ENCODE measurements at regions not wholly inside any gene's neighbourhood (a gene's known extent, or its start where the extent isn't known, plus 50 kb on each side); places are given as distances from the start of the nearest gene placed in this dataset.

- no peak overlapping the region for H3K4me2 ChIP-seq (ENCODE audit: low read depth, low read length)
These were observed 139.5 kb downstream of the DAD1 start for GRCh38 chr14:22449600-22449905.

DNA sequence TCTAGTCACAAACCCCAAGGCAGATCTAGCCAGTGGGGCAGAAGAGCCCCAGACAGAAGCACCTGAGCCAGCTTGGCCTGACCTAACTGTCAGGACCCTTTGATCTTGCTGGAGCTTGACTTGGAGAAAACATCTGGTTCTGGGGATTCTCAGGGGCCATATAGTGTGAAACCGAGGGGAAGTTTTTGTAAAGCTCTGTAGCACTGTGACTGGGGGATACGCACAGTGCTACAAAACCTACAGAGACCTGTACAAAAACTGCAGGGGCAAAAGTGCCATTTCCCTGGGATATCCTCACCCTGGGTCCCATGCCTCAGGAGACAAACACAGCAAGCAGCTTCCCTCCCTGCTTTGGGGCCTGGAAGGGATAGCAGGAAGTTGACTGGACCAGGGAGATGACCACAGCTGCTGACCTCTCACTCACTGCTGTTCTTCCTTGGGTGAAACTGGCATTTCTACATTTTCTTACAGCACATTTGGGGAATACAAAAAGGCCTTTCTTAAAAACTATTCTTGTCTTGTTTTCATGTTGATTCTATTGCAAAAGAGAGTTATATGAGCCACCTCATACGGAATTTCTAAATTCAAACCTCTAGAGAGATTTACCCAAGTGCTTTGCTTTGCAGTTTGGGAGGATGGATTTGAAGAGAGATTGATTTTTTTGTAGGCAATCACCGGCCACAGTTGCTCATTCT is 140.0 kb downstream of the DAD1 start:
- CTCF ChIA-PET (ENCODE audit: low intra/inter-chr PET ratio, low total read pairs), result no interaction called here
- in situ Hi-C loops (cut with HindIII; ENCODE audit: extremely low pct_ligation_motif_present, low pct_unique_long_range_greater_than_20kb), result no loop called here
- DNase-seq (ENCODE audit: low spot score) (no peak), FAIRE-seq (no peak), ATAC-seq (no peak)
- Histone ChIP-seq H3K4me2 (ENCODE audit: low read depth, low read length) (no peak overlapping the region), H4K20me1 (ENCODE audit: insufficient read depth, low read length) (no peaks in the 10 kb centered on the region), H3K4me1 (ENCODE audit: insufficient read depth, low read length) (no peaks in the 10 kb centered on the region), H3K36me3 (replicated peaks in 1 of 2; ENCODE audit: control insufficient read depth in 1 of 2, insufficient read depth in 2 of 2, low read length in 2 of 2) (no peaks in the 10 kb centered on the region), H3K79me2 (ENCODE audit: insufficient read depth, low read length) (no peaks in the 10 kb centered on the region), H2AFZ (ENCODE audit: low read length) (no peak overlapping the region), H3K4me3 (replicated peaks in 1 of 3; ENCODE audit: insufficient read depth in 1 of 3, low read depth in 2 of 3, low read length in 3 of 3) (no peak overlapping the region), H3K9me3 (ENCODE audit: low read length) (no peaks in the 10 kb centered on the region), H3K27ac (ENCODE audit: extremely low read length, insufficient read depth, low read length) (no peak overlapping the region), H3K27me3 (ENCODE audit: control insufficient read depth in 1 of 2, insufficient read depth in 2 of 2, low read length in 2 of 2) (no peaks in the 10 kb centered on the region; a peak in 1 of 5 replicates), H3K9ac (ENCODE audit: insufficient read depth, low read depth, low read length) (no peak overlapping the region)
- 28% methylated on average over 4 of the region's 4 CpGs for WGBS (ENCODE audit: low lambda C conversion rate)
- POLR2A ChIA-PET, result no interaction called here
- BruUV-seq (replicated peaks), result no TSS peak
- intact Hi-C loops (cut with micrococcal nuclease; ENCODE audit: unreplicated experiment), result no loop called here
- TF ChIP-seq ZSCAN25 (CRISPR knock-in tag; IDR thresholded peaks at IDR 0.05) (no peak), RCOR2 (CRISPR knock-in tag; IDR thresholded peaks at IDR 0.05) (no peak), SNAPC4 (CRISPR knock-in tag; IDR thresholded peaks at IDR 0.05) (no peak), FIP1L1 (IDR thresholded peaks at IDR 0.05; ENCODE audit: borderline replicate concordance, insufficient read depth, low read depth, low read length) (no peak), YY1 (IDR thresholded peaks at IDR 0.05; ENCODE audit: insufficient read depth, insufficient replicate concordance, low read depth, low read length) (no peak), PCBP2 (optimal IDR thresholded peaks at IDR 0.05; ENCODE audit: low read depth, low read length, poor library complexity, severe bottlenecking) (no peak)

More at GRCh38 chr14:22449600-22449905, 139.5 kb downstream of the DAD1 start:
- FAIRE-seq, result no peak
- Histone ChIP-seq H3K27ac (ENCODE audit: extremely low read length, insufficient read depth, low read length) (no peak overlapping the region), H3K9ac (ENCODE audit: insufficient read depth, low read depth, low read length) (no peak overlapping the region), H3K27me3 (ENCODE audit: control insufficient read depth in 1 of 2, insufficient read depth in 2 of 2, low read length in 2 of 2) (no peaks in the 10 kb centered on the region; a peak in 1 of 5 replicates), H3K36me3 (replicated peaks in 1 of 2; ENCODE audit: control insufficient read depth in 1 of 2, insufficient read depth in 2 of 2, low read length in 2 of 2) (no peaks in the 10 kb centered on the region), H3K4me1 (ENCODE audit: insufficient read depth, low read length) (no peaks in the 10 kb centered on the region), H3K79me2 (ENCODE audit: insufficient read depth, low read length) (no peaks in the 10 kb centered on the region), H3K4me3 (replicated peaks in 1 of 3; ENCODE audit: insufficient read depth in 1 of 3, low read depth in 2 of 3, low read length in 3 of 3) (no peak overlapping the region), H4K20me1 (ENCODE audit: insufficient read depth, low read length) (no peaks in the 10 kb centered on the region), H2AFZ (ENCODE audit: low read length) (no peak overlapping the region), H3K9me3 (ENCODE audit: low read length) (no peaks in the 10 kb centered on the region)
- BruUV-seq (replicated peaks), result no TSS peak
- WGBS (ENCODE audit: low lambda C conversion rate), result 12% methylated on average over 2 of the region's 2 CpGs
- intact Hi-C loops (cut with micrococcal nuclease; ENCODE audit: unreplicated experiment) (no loop called here), in situ Hi-C loops (cut with HindIII; ENCODE audit: extremely low pct_ligation_motif_present, low pct_unique_long_range_greater_than_20kb) (no loop called here)
- no peak for TF ChIP-seq DBP (CRISPR knock-in tag; IDR thresholded peaks at IDR 0.05; ENCODE audit: not compliant biosample characterization)
- POLR2A ChIA-PET, result no interaction called here
- CTCF ChIA-PET (ENCODE audit: low intra/inter-chr PET ratio, low total read pairs), result no interaction called here
- DNase-seq (ENCODE audit: low spot score), result no peak
- ATAC-seq, result no peak

Measured in HepG2 (cell line).